ENCODE measurements at regions not wholly inside any gene's neighbourhood (a gene's known extent, or its start where the extent isn't known, plus 50 kb on each side); places are given as distances from the start of the nearest gene placed in this dataset.

GRCh38 chr5:30959238-30959637 lies 234.2 kb upstream of the CDH6 start:
- FAIRE-seq, result no peak
- no peak for DNase-seq (ENCODE audit: low spot score in 2 of 2)

- DNase-seq (ENCODE audit: low spot score in 2 of 2) (no peak), FAIRE-seq (no peak)
Measured at GRCh38 chr5:30957591-30957990, 235.9 kb upstream of the CDH6 start.

DNA sequence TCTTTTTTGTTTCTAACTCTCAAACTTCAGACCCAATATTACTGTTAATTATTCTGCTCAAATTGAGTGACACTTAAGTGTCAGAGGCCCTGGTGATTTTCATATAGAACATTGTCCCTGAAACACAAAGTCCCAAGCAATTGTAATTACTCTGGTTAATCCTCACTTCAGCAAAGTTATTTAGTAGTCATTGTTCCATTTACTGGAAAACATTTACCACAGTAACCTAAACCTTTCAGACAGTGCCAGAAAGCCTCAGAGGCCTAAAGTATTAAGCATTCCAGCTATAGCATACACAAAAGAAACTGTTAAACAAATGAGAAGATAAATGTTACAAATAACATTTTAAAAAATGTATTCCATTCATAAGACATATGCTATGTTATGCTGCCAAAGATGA lies 237.2 kb upstream of the CDH6 start:
- no peak for FAIRE-seq
- DNase-seq (ENCODE audit: low spot score in 2 of 2), result no peak

DNA sequence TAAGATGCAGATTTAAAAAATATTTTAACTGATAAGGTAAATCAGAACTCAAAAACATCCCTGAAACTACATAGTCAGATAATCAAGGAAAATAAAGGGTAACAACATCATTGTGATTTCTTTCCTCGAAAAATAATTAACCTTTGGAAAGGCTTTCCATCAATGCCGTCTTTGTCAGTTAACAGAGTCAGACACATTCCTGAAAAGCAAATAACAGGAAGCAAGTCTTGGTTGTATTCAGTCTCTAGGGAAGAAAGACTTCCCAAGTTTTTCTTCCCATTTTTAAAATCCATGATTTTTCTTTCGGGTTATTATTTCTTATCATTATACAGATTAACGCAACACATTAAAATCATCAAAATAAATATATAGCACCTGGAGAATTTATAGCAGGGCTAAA lies 256.4 kb upstream of the CDH6 start:
- DNase-seq (ENCODE audit: low spot score in 2 of 2), result no peak
- FAIRE-seq, result no peak

- no peak for FAIRE-seq
Measured at GRCh38 chr5:30933599-30933998, 259.9 kb upstream of the CDH6 start.

DNA sequence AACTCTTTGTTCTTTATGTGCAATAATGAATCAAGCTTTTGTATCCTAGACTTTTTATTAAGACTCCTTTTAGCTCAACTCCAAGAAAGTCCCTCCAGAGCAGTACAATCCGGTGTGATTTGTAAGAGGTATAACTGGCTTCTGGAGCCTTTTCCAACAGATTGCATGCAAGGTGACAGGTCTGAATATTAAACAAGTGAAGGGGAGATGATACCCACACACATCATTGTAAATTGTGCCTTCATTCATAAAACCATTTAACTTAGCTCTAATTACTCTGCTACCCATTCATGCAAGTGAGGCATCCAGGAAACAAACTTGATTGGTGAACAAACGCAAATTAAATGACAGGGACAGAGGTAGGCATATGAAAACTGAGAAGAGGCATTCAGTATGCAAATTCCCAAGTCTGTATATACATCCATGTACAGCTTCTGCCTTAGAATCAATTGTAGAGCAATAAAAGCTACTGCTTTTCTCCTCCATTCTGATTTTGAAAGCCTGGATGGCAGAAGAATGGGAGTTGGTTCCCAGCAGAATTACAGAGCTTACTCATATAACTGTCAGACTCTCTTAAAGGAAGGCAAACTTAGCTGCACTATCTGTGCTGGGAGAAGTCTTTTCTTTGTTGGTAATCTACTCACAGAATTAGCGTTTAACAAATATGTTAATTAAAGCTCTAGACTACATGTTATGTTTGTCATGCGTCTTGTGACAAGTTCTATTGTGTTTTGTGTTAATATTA lies 261.0 kb upstream of the CDH6 start:
- DNase-seq (ENCODE audit: low spot score in 2 of 2) (no peak), FAIRE-seq (no peak)

More at GRCh38 chr5:30933599-30933998, 259.9 kb upstream of the CDH6 start:
- no peak for DNase-seq (ENCODE audit: low spot score in 2 of 2)

DNA sequence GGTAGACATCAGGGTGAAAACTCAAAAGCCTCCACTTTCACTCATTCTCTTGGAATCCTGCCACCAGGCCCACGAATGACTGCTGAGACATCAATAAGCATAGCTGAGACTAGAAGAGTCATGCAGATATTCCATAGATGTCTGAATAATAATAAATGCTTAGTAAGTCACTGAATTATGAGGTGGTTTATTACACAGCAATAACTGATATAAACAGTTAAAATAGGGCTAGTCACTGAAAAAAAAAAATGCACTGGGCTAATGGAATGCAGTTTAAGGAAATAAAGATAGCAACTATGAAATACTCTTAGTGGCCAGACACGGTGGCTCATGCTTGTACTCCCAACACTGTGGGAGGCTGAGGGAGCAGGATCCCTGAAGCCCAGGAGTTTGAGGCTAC lies 262.8 kb upstream of the CDH6 start:
- FAIRE-seq, result no peak

GRCh38 chr5:30928956-30929355 lies 264.5 kb upstream of the CDH6 start:
- FAIRE-seq (no peak), DNase-seq (ENCODE audit: low spot score in 2 of 2) (no peak)

More for the DNA sequence above, 262.8 kb upstream of the CDH6 start:
- no peak for DNase-seq (ENCODE audit: low spot score in 2 of 2)

DNA sequence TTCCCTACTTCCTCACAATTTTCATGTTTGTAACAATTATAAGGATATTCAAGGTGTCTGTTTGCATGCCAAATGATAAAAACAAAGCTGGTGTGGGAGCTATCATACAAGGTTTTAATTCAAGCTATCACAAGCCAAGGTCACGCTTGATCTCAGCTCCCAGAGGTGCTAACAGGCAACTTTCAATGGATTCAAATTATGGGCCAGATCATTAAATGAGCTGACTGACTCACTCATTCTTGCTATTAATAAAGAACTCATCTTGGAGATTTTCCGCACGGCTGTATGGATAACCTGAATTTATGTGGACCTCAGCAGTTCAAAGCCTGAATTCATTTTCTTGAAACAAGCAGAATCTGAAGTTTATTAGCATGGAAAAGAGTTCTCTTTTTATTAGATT lies 267.3 kb upstream of the CDH6 start:
- FAIRE-seq (no peak), DNase-seq (ENCODE audit: low spot score in 2 of 2) (no peak)

DNA sequence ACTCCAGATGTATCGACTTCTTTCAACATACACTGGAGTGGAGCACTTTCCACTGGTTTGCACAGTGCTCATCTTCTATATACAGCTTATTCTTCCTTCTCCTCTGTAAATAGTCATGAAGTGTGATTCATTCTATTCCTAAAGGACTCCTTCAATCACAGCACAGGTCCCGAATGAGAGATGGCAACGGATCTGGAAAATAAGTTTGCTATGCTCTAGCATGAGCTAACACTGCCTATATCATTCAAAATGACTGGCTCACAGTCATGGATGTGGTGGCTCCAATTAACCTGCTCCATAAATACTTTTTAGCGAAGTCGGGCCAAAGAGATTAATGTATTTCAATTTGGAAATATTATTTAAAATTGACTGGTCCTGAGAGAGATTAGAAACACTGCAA lies 272.1 kb upstream of the CDH6 start:
- DNase-seq (ENCODE audit: low spot score in 2 of 2), result no peak
- no peak for FAIRE-seq

DNA sequence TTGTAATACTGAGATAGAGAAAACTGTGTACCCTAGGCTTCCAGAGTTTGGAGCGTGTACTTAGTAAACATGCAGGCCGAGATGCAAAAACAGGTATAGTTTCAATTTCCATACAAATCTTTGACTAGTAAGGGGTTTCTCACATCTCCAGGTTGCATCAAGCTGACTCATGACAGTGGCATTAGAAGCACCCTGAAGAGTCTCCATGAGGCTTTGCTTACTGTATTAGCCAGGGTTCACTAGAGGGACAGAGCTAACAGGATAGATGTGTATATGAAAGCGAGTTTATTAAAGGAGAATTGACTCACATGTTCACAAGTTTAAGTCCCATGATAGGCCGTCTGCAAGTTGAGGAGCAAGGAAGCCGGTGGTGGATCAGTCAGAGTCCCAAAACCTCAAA lies 275.3 kb upstream of the CDH6 start:
- FAIRE-seq, result no peak
- DNase-seq (ENCODE audit: low spot score in 2 of 2), result no peak

GRCh38 chr5:30908356-30908755 lies 285.1 kb upstream of the CDH6 start:
- DNase-seq (ENCODE audit: low spot score in 2 of 2) (no peak), FAIRE-seq (no peak)

GRCh38 chr5:30900367-30900766 lies 293.1 kb upstream of the CDH6 start:
- FAIRE-seq (no peak), DNase-seq (ENCODE audit: low spot score in 2 of 2) (no peak)

- DNase-seq (ENCODE audit: low spot score in 2 of 2) (no peak), FAIRE-seq (no peak)
Measured at GRCh38 chr5:30894811-30895210, 298.7 kb upstream of the CDH6 start.

- no peak for DNase-seq (ENCODE audit: low spot score in 2 of 2)
- no peak for FAIRE-seq
Measured at GRCh38 chr5:30891660-30892059, 301.8 kb upstream of the CDH6 start.

- FAIRE-seq (no peak), DNase-seq (ENCODE audit: low spot score in 2 of 2) (no peak)
Measured at GRCh38 chr5:30890377-30890776, 303.1 kb upstream of the CDH6 start.

DNA sequence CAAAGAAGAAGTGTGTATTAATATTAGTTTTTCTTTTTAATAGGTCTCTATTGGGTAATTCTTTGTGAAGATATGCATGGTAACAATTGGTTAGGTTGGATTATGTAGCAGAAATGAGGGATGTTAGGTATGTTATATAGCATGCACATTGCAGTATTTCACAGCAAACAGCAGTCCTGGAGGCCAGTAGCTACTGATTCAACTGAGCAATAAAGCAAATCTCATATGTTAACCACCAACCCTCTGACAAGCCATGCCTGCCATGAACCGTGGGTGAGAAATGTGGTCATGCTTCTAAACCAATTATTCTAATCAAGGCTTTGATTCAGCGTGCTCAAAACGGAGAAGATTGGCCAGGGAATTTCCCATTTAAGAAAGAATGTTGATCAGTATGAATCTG lies 313.0 kb upstream of the CDH6 start:
- DNase-seq (ENCODE audit: low spot score in 2 of 2), result no peak
- no peak for FAIRE-seq

GRCh38 chr5:30879887-30880286 lies 313.6 kb upstream of the CDH6 start:
- DNase-seq (ENCODE audit: low spot score in 2 of 2) (no peak), FAIRE-seq (no peak)

DNA sequence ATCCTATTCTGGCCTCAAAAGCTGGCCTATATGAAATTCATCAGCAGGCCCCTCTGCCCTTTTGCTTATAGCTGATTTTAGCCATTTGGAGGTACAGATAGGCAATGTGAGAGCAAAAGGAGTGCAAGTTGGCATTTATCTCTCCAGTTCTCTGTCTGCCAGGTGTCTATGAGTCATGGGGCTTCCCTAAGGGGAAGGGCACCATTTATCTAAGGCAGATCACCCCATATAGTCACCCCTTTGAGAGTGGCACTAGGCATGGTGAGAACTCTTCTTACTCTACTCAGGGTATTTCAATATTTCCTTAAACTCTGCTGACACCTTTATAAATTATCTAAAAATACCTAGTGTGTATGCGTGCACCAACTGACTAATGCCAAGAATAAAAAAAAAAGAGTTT lies 314.7 kb upstream of the CDH6 start:
- no peak for DNase-seq (ENCODE audit: low spot score in 2 of 2)
- FAIRE-seq, result no peak

- FAIRE-seq, result no peak
- DNase-seq (ENCODE audit: low spot score in 2 of 2), result no peak
Measured at GRCh38 chr5:30878296-30878695, 315.2 kb upstream of the CDH6 start.

- no peak for DNase-seq (ENCODE audit: low spot score in 2 of 2)
- no peak for FAIRE-seq
Measured at GRCh38 chr5:30874241-30875034, 319.0 kb upstream of the CDH6 start.

DNA sequence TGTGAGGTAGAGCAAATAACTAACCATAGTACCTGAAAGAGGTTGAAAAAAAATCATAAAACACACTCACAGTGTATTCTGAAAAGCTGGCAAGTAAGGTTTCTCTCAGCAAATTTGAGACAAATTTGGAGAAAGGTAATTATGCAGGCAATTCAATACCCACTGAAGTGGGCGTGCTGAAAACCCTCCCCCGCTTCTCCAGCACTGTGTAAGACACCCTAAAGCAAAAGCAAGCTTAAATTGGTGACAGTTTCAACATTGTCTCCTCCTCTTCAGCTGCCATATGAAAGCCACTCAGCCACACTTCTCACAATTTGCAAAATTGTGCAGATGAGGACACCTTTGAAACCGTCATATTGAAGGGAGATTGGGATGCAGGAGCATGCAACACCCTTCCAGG lies 322.3 kb upstream of the CDH6 start:
- FAIRE-seq (no peak), DNase-seq (ENCODE audit: low spot score in 2 of 2) (no peak)

All from frontal cortex (tissue), 3 donors.